Fibroblast of pulmonary artery (primary cell): ENCODE measurements at regions not wholly inside any gene's neighbourhood (a gene's known extent, or its start where the extent isn't known, plus 50 kb on each side); places are given as distances from the start of the nearest gene placed in this dataset.
"Not testable (repeated sequence)": the region's sequence is repeated elsewhere in the genome, so short reads cannot be mapped to it uniquely, and the experiment has no call there.

Source experiments
- DNase-seq: peaks from one replicate; pipeline ENCODE4 v3.0.0-alpha.2; 2010; ENCODE audit warnings: low read depth
- H3K4me3 ChIP-seq: replicated peaks from 2 replicates; pipeline ENCODE4 v1.5.1; 2011; ENCODE audit warnings: low read depth, mild to moderate bottlenecking, control low read depth, low read length, moderate library complexity
- TF ChIP-seq, protein P1 (sequence below): IDR thresholded peaks from 2 replicates; pipeline ENCODE4 v1.5.1; 2011; ENCODE audit warnings: mild to moderate bottlenecking, control low read depth, low read length, inconsistent platforms; ENCODE audit errors: missing control alignments

DNA sequence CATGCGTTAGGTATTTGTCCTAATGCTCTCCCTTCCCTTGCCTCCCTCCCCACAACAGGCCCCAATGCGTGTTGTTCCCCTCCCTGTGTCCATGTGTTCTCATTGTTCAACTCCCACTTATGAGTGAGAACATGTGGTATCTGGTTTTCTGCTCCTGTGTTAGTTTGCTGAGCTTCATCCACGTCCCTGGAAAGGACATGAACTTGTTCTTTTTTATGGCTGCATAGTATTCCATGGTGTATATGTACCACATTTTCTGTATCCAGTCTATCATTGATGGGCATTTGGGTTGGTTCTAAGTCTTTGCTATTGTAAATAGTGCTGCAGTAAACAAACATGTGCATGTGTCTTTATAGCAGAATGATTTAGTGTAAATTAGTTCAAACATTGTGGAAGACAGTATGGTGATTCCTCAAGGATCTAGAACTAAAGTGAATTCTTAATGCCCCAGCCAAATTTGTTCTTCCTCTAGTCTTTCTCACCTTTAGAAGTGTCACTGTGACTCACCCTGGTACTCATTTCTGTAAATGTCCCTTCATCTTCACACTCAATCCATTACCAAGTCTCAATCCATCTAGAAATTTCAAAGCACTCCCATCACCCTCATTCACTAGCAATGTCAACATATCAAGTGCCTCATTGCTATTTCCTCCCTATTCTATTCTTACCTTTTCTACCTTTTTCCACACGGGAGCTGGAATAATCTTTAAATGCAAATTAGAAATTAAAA lies 123.9 kb downstream of the MREG start:
- not testable (repeated sequence) for DNase-seq, H3K4me3 ChIP-seq

DNA sequence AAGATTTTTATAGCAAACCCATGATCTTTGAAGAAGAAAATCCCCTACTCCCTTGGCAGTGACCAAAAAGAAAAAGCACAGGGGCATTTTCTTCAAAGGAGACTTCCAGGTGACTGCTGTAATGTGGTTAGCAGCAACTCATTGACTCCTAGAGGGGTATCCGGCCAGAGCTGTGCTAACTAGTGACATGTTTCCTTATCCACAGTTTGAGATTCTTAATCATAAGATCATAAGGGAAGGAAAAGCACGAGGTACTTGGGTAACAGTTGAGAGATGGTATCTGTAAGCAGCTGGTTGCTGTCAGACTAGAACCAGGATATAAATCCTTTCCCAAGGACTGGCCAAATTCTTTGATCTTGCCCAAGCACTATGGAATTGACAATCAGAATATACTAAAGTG lies 124.7 kb downstream of the MREG start:
- TF ChIP-seq, protein P1, sequence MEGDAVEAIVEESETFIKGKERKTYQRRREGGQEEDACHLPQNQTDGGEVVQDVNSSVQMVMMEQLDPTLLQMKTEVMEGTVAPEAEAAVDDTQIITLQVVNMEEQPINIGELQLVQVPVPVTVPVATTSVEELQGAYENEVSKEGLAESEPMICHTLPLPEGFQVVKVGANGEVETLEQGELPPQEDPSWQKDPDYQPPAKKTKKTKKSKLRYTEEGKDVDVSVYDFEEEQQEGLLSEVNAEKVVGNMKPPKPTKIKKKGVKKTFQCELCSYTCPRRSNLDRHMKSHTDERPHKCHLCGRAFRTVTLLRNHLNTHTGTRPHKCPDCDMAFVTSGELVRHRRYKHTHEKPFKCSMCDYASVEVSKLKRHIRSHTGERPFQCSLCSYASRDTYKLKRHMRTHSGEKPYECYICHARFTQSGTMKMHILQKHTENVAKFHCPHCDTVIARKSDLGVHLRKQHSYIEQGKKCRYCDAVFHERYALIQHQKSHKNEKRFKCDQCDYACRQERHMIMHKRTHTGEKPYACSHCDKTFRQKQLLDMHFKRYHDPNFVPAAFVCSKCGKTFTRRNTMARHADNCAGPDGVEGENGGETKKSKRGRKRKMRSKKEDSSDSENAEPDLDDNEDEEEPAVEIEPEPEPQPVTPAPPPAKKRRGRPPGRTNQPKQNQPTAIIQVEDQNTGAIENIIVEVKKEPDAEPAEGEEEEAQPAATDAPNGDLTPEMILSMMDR = no peak
- DNase-seq = no peak
- H3K4me3 ChIP-seq = no peak overlapping the region

DNA sequence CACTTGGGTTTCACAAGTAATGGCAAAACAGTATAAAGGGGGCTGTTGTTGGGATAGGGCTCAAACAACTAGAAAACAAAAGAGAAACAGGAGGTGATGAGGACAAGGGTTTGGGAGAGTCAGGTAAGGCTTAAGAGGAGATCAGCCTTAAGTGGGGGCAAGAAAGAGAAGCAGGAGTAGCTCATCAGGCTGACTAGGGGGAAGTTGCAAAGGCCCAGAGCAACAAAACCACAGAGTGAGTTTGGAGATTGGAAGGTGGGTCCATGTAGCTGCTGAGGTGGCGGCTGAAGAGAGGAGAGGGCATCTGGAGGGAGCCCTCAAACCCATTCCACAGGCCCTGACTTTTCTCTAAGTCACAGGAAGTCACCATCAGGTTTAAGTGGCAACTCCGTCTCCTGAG lies 126.0 kb downstream of the MREG start:
- TF ChIP-seq, protein P1 = no peak
- no peak overlapping the region for H3K4me3 ChIP-seq
- no peak for DNase-seq

DNA sequence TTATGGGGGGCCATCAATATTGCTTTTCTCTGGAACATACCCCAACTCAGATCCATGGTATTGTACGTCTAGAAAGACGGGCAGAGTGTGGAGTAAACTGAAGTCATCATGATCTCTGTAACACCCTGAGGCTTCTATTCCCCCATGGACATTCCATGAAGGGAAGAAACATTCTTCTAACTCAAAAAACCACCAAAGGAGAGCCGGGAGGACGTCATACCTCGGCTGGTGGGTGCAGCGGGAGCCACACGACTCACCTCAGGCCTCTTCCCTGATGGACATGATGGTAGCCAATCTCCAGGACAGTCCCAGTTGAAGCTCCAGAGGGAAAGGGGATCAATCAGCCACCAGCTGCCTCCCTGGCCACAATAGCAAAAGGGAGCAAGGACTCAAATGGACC lies 127.3 kb downstream of the MREG start:
- TF ChIP-seq, protein P1 = no peak
- DNase-seq = no peak
- H3K4me3 ChIP-seq = no peak overlapping the region

DNA sequence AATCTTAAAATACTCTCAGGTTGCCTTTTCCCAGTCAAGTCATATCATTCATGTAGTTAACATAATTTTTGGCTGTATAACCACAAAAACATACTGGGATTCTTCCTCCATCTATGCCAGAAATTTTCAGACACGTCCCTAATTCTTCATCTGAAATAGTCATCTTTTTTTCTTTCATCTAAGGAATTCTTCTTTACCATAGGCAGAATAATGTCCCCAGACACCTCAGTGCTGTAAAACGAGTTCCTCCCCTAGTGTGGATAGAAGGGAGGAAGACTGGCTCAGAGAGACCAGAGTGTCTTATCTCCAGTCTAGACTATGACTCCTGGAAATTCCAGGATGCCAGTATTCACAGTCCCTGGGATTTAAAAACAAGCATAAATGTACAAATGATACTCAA lies 127.8 kb downstream of the MREG start:
- TF ChIP-seq, protein P1 = no peak
- H3K4me3 ChIP-seq = no peak overlapping the region
- DNase-seq = peak; percentile 39

DNA sequence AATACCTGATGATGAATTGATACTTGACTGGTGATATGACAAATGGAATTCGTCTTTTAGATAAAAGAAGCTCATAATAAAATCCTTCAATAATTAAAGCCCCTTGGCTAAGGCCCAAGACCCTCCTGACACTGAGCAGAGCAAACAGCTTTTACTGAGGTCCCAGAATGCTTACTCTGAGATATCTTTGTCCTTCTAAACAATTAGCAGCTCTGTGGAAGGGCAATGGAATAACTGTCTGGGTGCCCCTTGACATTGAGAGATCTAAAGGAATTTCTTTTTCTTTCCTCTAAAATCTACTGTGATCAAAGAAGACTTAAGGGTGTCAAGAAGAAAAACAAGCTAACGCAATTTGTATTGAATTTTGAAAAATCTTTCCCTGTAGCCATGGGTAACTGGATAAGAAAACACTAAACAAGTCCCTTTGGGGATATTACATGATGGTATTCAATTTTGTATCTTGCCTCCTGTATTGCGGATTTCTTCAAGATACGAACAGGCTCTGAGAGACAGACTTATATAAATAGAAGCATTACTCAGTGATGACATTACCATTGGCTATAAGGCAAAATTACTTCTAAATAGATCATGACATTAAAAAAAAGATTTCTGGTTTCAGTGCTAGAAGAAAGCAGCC lies 128.8 kb downstream of the MREG start:
- TF ChIP-seq, protein P1 = no peak
- DNase-seq = peak; percentile 61
- no peak overlapping the region for H3K4me3 ChIP-seq

DNA sequence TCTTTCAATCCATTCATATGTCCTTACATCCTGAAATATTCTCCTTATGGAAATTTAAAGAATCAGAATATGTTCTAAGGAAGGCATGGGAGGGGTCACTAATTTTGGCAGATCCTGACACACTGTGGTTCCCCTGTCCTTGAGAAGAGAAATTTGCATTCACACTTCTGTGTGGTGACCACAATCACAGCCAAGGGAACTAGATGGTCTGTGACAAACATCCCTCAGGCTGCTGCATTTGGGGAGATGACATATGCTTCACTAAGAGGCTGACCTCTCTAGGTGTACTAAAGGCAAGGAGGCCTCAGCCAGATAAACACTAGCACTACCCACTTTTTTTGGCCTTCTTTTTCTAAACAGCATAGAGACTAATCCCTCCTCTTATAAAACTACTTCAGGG lies 129.6 kb downstream of the MREG start:
- no peak for DNase-seq
- H3K4me3 ChIP-seq = no peak overlapping the region
- TF ChIP-seq, protein P1 = no peak
